ENCODE measurements at regions not wholly inside any gene's neighbourhood (a gene's known extent, or its start where the extent isn't known, plus 50 kb on each side); places are given as distances from the start of the nearest gene placed in this dataset.
"Not testable (repeated sequence)": the region's sequence is repeated elsewhere in the genome, so short reads cannot be mapped to it uniquely, and the experiment has no call there.

DNA sequence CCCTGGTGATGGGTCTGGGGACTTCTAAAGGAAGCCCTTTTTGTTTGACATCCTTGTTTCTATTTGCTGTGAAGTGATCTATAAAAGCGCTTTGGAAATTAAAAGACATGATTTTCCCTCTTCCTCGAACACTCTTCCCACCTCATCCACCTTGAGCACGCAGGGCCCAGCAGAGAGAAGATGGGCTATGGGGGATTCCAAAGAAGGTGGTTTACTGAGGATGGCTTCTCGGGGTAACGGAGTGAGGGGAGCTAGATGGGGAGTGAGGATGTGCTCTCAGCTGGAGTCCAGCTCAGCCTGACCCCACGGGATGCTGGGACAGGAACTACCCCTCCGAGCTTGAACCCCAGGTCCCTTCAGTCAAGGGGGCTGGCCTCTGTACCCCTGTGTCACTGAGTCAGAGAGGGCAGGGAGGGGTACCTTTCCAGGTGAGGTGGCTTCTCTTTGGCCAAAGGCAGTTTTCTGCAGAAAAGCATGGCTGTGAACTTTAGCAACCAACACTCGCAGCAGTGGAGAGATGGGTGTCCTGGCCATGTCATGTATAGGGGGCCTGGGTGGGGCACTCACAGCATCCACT, 180.7 kb upstream of the SMAD3 start:
- no peak for DNase-seq

DNA sequence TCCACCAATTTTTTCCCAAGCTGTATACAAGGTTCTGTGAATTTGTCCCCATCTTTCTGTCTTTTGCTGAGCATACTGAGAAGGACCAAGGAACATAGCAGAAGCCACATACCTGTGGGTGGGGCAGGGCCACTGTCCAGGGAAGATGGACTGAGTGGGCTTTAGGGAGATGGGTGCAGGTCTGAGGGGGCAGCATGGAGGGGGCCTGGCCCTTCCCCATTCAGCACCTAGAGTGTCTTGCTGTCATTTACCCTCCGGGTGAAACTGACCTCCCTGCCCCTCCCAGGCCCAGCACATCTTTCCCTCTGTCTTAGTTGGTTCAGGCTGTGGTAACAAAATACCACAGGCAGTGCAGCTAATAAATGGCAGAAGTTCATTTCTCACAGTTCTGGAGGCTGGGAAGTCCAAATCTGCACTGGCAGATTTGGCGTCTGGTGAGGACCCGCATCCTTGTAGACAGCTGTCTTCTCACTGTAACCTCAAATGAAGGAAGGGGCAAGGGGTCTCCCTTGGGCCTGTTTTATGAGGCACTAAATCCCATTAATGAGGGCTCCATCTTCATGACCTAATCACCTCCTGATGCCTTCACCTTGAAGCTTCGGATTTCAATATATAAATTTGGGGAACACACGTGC, 180.0 kb upstream of the SMAD3 start:
- no peak for DNase-seq

DNA sequence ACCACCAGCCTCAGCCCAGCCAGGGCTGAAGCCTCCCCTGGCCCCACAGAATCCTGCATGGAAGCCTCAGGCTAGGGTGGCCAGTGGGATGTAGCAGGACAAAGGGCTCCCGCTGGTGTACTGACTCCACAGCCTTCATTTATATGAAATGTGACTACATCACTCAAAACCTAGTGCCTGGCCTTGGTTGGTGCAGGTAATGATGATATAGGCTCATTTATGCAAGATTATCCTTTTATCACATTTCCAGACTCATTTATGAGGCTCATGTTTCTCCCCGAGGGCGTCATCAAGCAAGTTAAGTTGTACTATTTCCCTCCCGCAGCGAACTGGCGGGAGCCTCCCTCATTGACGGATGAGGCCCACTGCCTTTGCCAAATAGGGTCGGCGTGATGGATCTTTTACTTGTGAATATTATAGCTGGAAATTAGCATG, 179.1 kb upstream of the SMAD3 start:
- DNase-seq: no peak

DNA sequence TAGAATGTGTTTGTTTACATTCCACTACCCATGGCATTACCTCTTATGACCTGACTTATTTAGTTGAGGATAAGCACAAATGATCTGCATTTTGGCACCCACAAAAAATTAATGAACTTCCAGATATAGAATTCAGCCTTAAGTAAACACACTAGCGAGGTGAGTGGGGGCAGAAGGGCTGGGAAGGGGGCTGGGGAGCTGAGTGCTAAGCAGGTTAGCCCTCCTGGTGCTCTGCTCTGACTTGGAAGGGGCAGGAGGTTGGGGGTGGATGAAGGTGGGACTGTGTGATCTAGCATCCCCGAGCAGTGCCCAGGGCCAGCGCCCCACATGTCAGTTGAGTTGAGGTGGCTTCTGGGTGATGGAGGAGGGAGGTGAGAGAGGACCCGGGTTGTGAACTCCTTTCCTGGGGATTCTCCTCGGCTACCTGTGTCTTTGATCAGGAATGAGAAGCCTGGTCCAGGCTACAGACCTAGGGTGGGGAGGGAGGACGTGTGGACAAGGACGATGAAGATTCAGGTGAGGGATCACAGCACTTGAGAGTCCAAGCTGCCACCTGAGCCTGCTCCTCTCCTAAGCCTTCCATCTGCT, 178.6 kb upstream of the SMAD3 start:
- no peak for DNase-seq

DNA sequence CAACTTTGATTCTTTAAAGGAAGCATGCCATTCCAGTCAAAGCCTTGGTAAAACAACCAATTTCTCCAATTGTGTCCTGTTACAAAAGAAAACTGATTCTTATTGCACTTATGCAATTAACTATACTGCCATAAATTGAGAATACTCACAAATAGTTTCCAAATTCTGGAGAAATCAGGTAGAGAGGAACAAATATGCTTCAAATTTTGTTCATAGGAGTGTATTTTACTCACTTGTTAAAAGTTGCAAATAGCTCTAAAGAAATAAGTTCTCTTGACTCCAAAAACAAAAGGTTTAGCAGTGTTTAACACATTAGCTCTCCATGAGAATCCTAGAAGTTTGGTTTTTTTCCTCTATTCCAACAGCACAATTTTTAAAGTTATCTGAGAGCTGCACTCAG, 176.1 kb upstream of the SMAD3 start:
- DNase-seq: not testable (repeated sequence)

DNA sequence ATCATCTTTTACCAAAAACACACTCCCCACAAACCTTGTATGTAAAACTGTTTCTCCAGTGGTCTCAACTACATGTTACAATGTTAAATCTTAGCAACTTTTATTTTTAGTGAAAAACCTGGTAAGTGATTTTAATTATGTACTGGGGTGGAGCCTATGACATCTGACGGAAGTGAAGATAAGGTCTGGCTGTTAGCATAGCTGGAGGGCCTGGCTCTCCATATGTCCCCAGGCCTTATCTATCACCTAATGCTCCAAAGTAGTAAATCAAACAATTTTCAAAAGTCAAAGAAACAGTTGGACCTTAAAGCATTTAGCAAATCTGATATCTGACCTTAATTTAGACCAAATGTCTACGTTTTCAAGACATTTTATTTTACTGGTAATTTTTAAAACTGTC, 173.6 kb upstream of the SMAD3 start:
- no peak for DNase-seq

- DNase-seq: no peak
These were observed 172.1 kb upstream of the SMAD3 start for GRCh38 chr15:66893294-66893693.

DNA sequence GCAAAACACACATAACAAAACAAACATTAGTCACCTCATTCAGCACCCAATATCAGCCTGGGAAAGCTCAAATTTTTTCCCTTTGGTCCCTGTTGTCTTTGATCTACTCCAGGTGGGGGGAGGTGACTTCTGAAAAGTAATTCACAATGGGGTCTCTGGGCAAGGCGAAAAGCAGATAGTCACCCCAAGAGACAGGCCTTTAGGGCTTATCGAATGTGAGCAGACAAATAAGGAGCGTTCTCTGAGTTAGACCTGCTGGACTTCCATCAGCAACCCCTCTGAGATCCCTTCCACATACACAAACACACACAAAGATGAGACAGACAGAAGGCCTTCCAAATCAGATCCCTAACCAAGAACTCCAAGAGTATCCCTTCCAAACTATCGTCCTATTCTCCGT, 171.0 kb upstream of the SMAD3 start:
- DNase-seq: no peak

DNA sequence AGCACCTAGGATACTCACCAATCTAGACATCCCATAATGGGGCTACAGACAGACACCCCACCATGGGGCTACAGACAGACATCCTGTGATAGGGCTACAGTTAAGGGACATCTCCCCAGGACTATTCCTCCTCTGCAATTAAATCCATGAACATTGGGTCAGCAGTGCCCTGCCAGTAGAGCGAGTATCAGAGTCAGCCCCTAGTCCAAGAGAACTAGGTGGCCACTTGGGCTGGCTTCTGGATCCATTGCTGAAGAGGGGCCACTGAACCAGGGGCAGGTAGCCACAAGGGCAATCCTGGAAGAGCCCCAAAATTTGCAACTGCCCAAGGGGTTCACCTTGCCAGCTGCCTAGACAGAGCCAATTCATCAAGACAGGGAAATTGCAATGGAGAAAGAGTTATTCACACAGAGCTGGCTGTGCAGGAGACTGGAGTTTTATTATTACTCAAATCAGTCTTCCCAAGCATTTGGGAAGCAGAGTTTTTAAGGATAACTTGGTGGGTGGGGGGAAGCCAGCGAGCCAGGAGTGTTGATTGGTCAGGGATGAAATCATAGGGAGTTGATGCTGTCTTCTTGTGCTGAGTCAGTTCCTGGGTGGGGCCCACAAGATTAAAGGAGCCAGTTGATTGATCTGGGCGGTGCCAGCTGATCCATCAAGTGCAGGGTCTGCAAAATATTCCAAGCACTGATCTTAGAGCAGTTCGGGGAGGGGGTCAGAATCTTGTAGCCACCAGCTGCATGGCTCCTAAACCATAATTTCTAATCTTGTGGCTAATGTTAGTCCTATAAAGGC, 170.2 kb upstream of the SMAD3 start:
- no peak for DNase-seq

GRCh38 chr15:66895794-66896453, 169.5 kb upstream of the SMAD3 start:
- no peak for DNase-seq

GRCh38 chr15:66896611-66897010, 168.8 kb upstream of the SMAD3 start:
- no peak for DNase-seq

- no peak for DNase-seq
These were observed 168.0 kb upstream of the SMAD3 start for GRCh38 chr15:66897416-66897815.

GRCh38 chr15:66897971-66898370, 167.4 kb upstream of the SMAD3 start:
- DNase-seq: no peak

DNA sequence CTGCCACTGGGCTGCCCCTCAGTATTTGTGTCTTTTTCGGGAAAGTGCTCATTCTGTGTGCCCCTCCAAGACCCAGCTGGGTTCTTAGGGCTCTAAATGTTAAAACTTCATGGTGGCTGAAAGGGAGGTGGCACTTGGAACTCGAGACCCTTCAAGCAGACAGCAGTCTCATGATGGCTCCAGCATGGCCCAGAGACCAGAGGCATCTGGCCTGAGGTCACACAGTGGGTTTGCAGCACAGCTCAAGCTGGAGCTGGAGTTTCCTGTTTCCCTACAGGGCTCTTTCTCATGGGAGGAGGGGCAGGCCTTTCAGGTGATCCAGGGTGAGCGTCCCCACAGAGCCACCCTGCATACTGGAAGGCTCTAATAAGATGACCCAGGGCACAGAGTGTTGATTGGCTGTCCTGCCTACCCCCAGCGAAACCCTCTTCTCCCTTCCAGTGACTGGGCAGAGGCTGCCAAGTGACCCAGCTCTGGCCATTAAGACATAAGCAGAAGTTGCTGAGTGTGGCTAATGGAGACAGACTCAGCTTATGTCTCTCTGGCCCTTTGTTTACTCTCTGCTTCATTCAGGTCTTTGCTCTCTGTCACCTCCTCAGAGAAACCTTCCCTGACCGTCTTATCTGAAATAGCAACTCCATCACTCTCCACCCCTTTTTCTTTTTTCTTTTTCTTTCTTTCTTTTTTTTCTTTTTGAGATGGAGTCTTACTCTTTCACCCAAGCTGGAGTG, 166.6 kb upstream of the SMAD3 start:
- DNase-seq: no peak

- DNase-seq: no peak
These were observed 165.6 kb upstream of the SMAD3 start for GRCh38 chr15:66899555-66900350.

GRCh38 chr15:66900586-66901310, 164.7 kb upstream of the SMAD3 start:
- DNase-seq: no peak

DNA sequence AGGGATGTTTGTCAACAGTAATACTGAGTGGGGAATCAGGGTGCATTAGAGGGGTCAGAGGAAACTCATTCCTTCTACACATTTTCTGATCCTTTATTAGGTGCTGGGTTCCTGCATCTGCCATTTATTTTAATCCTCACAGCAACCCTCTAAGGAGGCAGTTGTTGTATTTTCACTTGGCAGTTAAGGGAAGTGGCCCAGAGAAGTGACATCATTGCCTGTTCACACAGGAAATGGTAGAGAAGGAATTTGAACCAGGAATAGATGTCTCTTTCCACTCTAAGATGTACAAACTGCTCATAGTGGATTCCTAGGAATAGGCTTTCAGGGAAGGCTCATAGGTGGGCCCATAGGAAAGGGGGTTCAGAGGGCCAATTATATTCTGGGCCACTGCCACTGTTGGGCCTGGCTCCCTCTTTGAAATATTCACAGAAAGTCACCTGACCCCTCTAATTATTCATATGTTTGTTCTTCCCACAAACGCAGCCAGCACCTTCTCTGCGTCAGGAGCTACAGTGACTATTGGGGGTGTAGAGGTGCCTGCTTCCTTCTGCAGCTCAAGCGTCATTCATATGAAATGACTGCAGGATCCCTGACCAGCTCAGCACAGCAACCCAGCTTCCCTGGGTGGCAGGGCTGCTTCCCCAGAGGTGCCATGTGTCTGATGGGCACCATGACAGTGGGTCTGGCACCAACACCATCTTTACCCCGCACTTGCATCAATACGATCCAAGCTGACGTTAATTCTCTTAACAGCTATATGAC, 163.9 kb upstream of the SMAD3 start:
- DNase-seq: no peak

GRCh38 chr15:66905185-66905584, 160.2 kb upstream of the SMAD3 start:
- DNase-seq: no peak

DNA sequence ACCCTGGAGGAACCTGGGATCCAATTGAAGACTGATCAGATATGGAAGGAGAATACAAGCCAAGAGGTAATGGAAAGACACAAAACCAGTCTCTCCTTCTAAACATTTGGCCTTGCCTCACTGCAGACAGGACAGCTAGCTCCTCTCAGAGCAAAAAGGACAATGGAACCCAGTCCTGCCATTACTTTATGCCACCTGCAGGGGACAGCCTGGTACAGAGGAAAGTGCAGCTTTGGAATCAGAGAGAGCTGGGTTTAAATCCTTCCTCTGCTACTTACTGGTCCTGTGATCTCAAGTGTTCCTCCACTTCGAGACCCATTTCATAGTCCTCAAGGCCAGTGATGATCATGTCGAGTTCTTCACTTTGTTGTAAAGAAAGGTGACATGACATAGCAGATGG, 159.4 kb upstream of the SMAD3 start:
- DNase-seq: no peak

All from retina (tissue), 1 donor.